ENCODE measurements at regions not wholly inside any gene's neighbourhood (a gene's known extent, or its start where the extent isn't known, plus 50 kb on each side); places are given as distances from the start of the nearest gene placed in this dataset.

- Histone ChIP-seq H3K36me3 (replicated peaks in 1 of 2; ENCODE audit: control insufficient read depth in 1 of 2, insufficient read depth in 2 of 2, low read length in 2 of 2) (no peaks in the 10 kb centered on the region), H2AFZ (ENCODE audit: low read length) (no peak overlapping the region), H4K20me1 (ENCODE audit: insufficient read depth, low read length) (no peaks in the 10 kb centered on the region), H3K9ac (ENCODE audit: insufficient read depth, low read depth, low read length) (no peak overlapping the region), H3K4me1 (ENCODE audit: insufficient read depth, low read length) (no peaks in the 10 kb centered on the region), H3K27ac (ENCODE audit: extremely low read length, insufficient read depth, low read length) (no peak overlapping the region), H3K9me3 (ENCODE audit: low read length) (no peaks in the 10 kb centered on the region), H3K27me3 (ENCODE audit: control insufficient read depth in 1 of 2, insufficient read depth in 2 of 2, low read length in 2 of 2) (peaks cover 0 to 21% of the 10 kb centered on the region in 2 experiments; a peak in 2 of 5 replicates), H3K4me2 (ENCODE audit: low read depth, low read length) (no peak overlapping the region), H3K4me3 (replicated peaks in 1 of 3; ENCODE audit: insufficient read depth in 1 of 3, low read depth in 2 of 3, low read length in 3 of 3) (no peak overlapping the region), H3K79me2 (ENCODE audit: insufficient read depth, low read length) (no peaks in the 10 kb centered on the region)
- ATAC-seq (no peak), FAIRE-seq (no peak), DNase-seq (ENCODE audit: low spot score) (no peak)
- ChIA-PET POLR2A (no interaction called here), CTCF (ENCODE audit: low intra/inter-chr PET ratio, low total read pairs) (no interaction called here)
- TF ChIP-seq CERS6 (CRISPR knock-in tag; IDR thresholded peaks at IDR 0.05) = no peak
- TF ChIP-seq ZNF850 (CRISPR knock-in tag; conservative IDR thresholded peaks at IDR 0.05) = no peak
- TF ChIP-seq ZSCAN22 (CRISPR knock-in tag; IDR thresholded peaks at IDR 0.05) = no peak
- no peak for TF ChIP-seq SRSF9 (IDR thresholded peaks at IDR 0.05; ENCODE audit: borderline replicate concordance, insufficient read depth, low read depth, low read length, poor library complexity, severe bottlenecking)
- TF ChIP-seq MTF1 (CRISPR knock-in tag; IDR thresholded peaks at IDR 0.05) = no peak
- no peak for TF ChIP-seq CAMTA2 (CRISPR knock-in tag; IDR thresholded peaks at IDR 0.05; ENCODE audit: borderline replicate concordance)
- no peak for TF ChIP-seq PCBP2 (optimal IDR thresholded peaks at IDR 0.05; ENCODE audit: low read depth, low read length, poor library complexity, severe bottlenecking)
- no peak for TF ChIP-seq ZNF343 (CRISPR knock-in tag; IDR thresholded peaks at IDR 0.05)
- no peak for TF ChIP-seq GABPA (IDR thresholded peaks at IDR 0.05; ENCODE audit: low read depth, low read length)
- TF ChIP-seq GABPA (CRISPR knock-in tag; IDR thresholded peaks at IDR 0.05; ENCODE audit: low read depth) = no peak
- WGBS (ENCODE audit: low lambda C conversion rate) = 37% methylated on average over 7 of the region's 12 CpGs
- in situ Hi-C loops (cut with HindIII; ENCODE audit: extremely low pct_ligation_motif_present, low pct_unique_long_range_greater_than_20kb) (no loop called here), intact Hi-C loops (cut with micrococcal nuclease; ENCODE audit: unreplicated experiment) (no loop called here)
- no TSS peak for BruUV-seq (replicated peaks)
Measured at GRCh38 chr18:78427081-78427480, 552.5 kb upstream of the SALL3 start.

Data from HepG2 (cell line).